Adrenal gland (tissue), 5 donors: ENCODE measurements at regions not wholly inside any gene's neighbourhood (a gene's known extent, or its start where the extent isn't known, plus 50 kb on each side); places are given as distances from the start of the nearest gene placed in this dataset.
"Not testable (repeated sequence)": the region's sequence is repeated elsewhere in the genome, so short reads cannot be mapped to it uniquely, and the experiment has no call there.

Experiments
- POLR2A ChIP-seq, 2 donors: fragments of 450-650 bp; IDR thresholded peaks; one replicate each; pipeline ENCODE4 v1.6.1; 2017; ENCODE audit warnings: antibody characterized with exemption in 2 of 2, mild to moderate bottlenecking in 2 of 2, moderate library complexity in 1 of 2
- TF ChIP-seq, protein P1 (sequence below), 6 experiments: fragments of 450-650 bp in 4 of 6; fragments of 200-600 bp in 2 of 6; sonication (generic) in 1 of 6; IDR thresholded peaks; 1 replicate in 5 of 6; 2 replicates in 1 of 6; pipeline versions ENCODE4 v1.5.1 to v1.8.0; 2016 to 2021; ENCODE audit warnings: antibody characterized with exemption in 6 of 6, mild to moderate bottlenecking in 2 of 6, moderate library complexity in 1 of 6
- donor health status: DM: no; HTN: no; CAD: no.

DNA sequence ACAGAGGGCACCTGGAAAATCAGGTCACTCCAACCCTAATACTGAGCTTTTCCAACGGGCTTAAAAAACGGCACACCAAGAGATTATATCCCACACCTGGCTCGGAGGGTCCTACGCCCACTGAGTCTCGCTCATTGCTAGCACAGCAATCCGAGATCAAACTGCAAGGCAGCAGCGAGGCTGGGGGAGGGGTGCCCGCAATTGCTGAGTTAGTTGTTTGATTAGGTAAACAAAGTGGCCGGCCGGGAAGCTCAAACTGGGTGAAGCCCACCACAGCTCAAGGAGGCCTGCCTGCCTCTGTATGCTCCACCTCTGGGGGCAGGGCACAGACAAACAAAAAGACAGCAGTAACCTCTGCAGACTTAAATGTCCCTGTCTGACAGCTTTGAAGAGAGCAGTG is 108.8 kb upstream of the GRIA1 start:
- TF ChIP-seq, protein P1, sequence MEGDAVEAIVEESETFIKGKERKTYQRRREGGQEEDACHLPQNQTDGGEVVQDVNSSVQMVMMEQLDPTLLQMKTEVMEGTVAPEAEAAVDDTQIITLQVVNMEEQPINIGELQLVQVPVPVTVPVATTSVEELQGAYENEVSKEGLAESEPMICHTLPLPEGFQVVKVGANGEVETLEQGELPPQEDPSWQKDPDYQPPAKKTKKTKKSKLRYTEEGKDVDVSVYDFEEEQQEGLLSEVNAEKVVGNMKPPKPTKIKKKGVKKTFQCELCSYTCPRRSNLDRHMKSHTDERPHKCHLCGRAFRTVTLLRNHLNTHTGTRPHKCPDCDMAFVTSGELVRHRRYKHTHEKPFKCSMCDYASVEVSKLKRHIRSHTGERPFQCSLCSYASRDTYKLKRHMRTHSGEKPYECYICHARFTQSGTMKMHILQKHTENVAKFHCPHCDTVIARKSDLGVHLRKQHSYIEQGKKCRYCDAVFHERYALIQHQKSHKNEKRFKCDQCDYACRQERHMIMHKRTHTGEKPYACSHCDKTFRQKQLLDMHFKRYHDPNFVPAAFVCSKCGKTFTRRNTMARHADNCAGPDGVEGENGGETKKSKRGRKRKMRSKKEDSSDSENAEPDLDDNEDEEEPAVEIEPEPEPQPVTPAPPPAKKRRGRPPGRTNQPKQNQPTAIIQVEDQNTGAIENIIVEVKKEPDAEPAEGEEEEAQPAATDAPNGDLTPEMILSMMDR (IDR thresholded peaks at IDR 0.05): not testable (repeated sequence)
- TF ChIP-seq POLR2A (IDR thresholded peaks at IDR 0.05): not testable (repeated sequence)
